NCI-H2081 treated with DMSO at 0.1 percent for 48 hours (cell line): ENCODE measurements at regions not wholly inside any gene's neighbourhood (a gene's known extent, or its start where the extent isn't known, plus 50 kb on each side); places are given as distances from the start of the nearest gene placed in this dataset.

ENCODE experiments used
- DNase-seq: peaks from one replicate; lab custom pipeline; 2025; lab: John Stamatoyannopoulos, UW

DNA sequence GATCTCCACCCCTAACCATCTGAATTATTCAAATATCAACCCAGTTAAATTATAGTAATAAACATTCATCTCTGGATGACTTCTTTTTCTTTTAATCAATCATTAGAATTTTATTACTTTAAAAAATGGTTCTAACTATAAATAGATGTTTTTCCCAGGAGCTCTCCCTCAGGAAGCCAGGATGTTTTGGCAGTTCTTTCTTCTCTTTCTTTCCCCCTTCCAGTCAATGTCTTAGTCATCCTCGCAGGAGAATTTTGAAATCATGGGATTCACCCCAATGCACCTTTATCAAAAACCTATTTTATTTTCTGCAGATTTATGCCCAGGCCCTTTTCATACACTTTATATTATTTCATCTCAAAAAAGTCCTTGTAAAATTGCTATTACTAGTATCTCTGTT is 711.6 kb downstream of the CDH11 start:
- no peak for DNase-seq

DNA sequence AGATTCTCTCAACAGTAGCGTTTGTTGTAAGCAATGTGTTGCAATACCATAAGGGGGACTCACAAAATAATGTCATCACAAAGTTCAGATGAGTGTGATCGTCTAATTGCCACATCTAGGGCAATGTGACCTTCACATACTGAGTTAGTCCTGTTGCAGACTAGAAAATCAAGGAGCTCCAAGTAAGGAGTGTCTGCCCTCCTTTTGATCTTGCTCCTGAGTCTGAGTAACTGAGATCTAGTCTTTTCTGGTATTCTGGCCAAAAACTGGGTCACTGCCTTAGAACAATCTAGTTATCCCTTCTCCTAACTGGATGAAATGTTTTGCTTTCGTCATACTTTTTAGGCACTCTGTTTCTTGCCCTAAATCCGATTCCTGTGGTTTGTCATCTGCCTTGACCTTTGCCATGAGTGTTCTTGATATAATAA is 712.1 kb downstream of the CDH11 start:
- DNase-seq = no peak

GRCh38 chr16:64408699-64409098 is 713.2 kb downstream of the CDH11 start:
- DNase-seq = no peak

GRCh38 chr16:64406770-64407181 is 715.1 kb downstream of the CDH11 start:
- no peak for DNase-seq

GRCh38 chr16:64403352-64403751 is 718.5 kb downstream of the CDH11 start:
- DNase-seq = no peak

DNA sequence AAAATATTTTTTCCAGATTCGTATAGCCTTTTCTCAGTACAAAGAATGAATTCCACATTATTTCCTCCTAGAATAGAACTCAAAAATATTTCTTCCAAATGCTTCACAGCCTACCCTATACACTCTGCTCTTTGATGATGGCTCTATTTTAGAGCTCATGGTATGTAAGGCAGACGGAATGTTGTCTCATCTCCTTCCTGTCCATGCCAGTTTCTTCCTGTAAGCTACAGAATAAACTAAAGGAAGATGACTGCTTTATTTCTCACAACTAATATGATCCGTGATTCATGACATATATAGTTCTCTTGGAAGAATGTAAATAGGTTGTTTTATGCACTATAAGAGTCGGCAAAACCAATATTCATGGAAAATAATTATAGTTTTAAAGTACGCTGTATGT is 723.1 kb downstream of the CDH11 start:
- DNase-seq = no peak

DNA sequence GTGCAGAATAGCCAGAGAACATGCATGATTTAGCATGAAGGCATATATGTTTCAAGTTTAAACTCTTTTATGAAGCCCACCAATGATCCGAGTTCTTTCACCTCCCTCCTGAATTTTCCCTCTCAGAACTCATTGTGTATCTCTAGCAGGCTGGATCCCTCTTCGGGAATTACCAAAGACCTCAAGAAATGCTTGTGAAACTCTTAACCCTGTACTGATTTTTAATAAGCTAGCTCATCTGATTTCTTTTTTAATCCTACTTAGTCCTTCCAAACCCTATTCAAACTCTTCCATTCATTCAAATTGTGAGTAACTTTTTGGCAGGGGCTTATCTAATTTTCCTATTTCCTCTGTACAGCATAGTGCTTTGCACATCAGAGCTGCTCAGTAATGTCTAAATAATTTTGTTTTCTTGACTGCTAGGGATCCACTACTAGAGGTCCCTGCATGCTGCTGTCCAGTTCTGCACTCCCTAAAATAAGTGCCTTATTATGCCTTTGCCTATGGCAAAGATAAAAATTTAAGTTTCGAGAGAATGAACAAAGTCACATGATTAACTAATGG is 723.8 kb downstream of the CDH11 start:
- DNase-seq = no peak

GRCh38 chr16:64397042-64397441 is 724.8 kb downstream of the CDH11 start:
- no peak for DNase-seq

- no peak for DNase-seq
These were observed 727.8 kb downstream of the CDH11 start for GRCh38 chr16:64394061-64394460.

GRCh38 chr16:64392456-64392855 is 729.4 kb downstream of the CDH11 start:
- no peak for DNase-seq

DNA sequence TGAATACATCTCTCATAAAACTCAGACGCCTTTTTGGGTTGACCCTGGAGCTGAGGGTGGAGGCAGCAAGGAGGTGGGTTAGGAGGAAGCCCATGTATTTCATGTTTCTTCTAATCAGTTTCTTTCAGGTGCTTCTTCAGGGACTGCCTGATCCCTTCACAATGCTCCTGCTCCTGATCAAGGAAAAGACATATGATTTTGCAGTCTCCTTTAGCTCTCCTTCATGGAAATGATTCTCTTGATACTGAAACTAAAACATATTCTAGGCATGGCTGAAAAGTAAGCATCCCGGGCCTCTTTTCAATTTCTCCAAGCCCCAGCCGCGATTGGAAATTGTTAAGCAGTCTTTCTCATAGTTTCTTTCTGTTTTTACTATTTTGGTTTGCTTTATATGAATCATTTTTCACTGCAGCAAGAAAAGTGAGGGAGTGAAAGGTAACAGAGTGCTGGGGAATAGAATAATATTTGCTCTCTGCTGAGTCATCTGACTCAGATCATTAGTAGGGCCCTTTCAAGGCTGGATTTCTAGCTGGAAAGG is 730.7 kb downstream of the CDH11 start:
- no peak for DNase-seq

DNA sequence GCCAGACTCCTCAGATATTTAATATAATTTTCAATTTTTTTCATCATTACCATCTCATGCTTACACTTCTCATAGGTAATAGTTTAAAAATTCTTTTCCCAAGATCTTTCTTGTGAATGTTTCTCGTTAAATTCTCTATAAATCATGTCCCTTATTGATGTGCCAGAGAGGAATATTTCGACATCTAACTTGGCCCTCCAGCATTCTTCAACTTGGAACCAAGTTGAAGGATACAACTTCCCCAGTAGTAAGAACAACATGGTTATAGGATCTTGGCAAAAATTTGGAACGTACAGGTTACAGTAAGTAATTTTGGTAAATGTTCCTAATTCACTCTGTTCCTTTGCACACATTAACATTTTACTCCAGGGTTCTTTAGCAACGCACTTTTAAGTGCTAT is 731.8 kb downstream of the CDH11 start:
- no peak for DNase-seq

DNA sequence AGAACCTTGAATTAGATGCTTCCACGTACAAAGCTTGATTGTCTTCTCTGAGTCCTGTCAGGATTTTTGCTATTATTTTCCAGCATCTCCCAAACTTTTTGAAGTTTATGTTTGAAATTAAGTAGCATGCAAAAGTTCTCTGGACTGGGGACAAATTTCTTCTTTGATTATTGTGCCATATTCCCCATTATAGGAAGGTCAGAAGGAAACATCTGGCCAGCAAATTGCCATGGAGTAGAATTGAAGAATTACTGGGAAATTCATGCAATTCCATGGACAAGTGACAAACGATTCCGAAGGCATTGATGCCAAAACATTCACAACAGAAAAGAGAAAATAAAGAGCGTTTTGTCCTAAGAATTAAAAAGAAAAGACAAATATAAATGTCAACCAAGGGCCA is 737.2 kb downstream of the CDH11 start:
- no peak for DNase-seq

GRCh38 chr16:64381979-64382378 is 739.9 kb downstream of the CDH11 start:
- no peak for DNase-seq

GRCh38 chr16:64380751-64381150 is 741.1 kb downstream of the CDH11 start:
- no peak for DNase-seq

GRCh38 chr16:64375391-64375980 is 746.4 kb downstream of the CDH11 start:
- DNase-seq = no peak

DNA sequence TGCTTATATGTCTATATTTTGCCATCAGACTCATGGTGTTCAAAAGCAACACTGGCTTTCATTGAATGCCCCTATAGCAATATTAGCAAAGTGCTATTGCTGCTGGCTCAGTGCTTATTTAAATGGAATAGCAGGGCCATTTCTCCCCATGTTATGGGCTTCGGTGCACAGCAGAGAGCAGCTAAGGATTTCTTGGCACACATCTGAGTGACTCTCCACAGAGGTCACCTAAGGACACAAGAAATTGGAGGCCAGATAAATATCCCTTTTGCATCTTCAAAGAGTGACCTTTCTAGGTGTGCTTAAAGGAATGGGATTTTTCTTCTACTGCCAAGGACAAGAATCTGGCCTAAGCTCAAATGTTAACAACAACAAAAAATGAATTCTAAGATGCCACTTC is 751.8 kb downstream of the CDH11 start:
- no peak for DNase-seq

- no peak for DNase-seq
These were observed 756.4 kb downstream of the CDH11 start for GRCh38 chr16:64365448-64365931.

DNA sequence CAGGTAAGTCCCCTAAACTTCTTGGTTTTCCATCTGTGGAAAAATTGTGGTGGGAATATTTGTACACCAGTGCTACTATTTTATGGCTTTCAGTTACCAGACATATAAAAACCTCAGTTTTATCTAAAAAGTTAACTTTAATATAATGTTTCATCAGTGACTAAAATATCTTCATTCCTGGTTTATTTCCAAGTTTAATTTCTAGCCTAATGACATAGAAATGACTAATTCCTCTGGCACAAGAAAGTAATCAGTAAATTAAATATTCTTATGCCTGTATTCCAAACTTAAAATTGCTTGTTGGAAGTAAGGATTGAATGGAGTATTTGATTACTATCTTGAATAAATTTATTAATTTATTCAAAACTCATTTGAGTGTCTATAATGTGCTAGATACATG is 757.0 kb downstream of the CDH11 start:
- DNase-seq = no peak

- DNase-seq = no peak
These were observed 757.4 kb downstream of the CDH11 start for GRCh38 chr16:64364416-64364815.

DNA sequence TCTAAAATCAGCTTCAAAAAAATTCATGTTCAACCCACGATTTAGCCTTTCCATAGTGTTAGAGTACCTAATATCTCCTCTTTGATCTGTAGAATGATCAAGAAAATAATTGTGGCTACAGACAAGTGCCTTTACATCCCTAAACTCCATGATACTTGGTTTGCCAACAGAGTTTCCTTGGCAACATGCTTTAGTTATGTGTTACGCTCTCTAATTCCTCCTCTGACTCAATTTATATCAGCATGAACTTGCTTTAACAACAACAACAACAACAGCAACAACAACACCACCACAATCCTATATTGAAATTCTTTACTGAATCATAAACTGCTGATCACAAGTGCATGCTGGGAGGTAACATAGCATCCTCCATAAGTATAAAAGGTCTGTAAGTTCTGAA is 757.8 kb downstream of the CDH11 start:
- DNase-seq = no peak

DNA sequence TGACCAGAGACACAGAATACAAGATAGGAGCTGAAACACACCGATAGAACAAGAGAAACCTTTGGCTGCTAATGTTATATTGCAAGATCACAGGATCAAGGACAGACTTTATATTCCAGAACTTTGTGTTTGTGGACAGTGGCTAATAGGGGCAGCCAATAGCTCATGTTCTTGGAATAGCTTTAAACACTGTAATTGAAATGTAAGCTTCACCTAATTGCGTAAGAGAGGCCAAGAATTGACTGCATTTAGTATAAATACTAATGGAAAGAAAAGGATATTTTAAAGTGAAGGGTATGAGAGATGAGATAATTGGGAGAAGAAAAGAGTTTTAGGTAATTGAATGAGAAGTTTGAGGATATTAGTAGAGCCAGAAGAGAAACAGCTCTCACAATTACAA is 758.8 kb downstream of the CDH11 start:
- DNase-seq = no peak

GRCh38 chr16:64362193-64362592 is 759.7 kb downstream of the CDH11 start:
- DNase-seq = no peak

- DNase-seq = no peak
These were observed 760.1 kb downstream of the CDH11 start for GRCh38 chr16:64361753-64362152.
